HG03060 (cell line): ENCODE measurements at regions not wholly inside any gene's neighbourhood (a gene's known extent, or its start where the extent isn't known, plus 50 kb on each side); places are given as distances from the start of the nearest gene placed in this dataset.

ENCODE experiments used
- ATAC-seq: cut with Tn5 transposase; IDR thresholded peaks from one replicate; pipeline ENCODE4 v1.9.1; 2021; ENCODE audit warnings: low read depth, moderate number of reproducible peaks; ENCODE audit not compliant: unreplicated experiment

DNA sequence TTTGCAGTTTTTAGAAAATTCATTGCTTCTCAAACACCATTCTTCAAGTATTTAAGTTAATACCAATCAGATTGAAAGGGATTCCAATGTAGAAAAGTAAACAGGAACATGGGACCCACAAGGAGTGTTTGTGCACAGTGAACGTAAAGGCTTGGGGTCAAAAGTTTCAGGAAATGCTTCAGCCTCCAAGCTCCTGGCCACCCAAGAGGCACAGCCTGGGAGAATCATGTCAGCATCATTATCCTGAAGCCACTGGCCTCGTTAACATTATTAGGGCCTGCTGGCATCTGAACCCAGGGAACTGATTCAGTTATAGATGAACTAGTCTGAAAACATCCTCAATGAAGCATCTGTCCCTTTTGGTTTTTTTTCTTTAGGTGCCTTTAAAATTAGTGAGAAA is 122.9 kb downstream of the NXNL2 start:
- no peak for ATAC-seq

DNA sequence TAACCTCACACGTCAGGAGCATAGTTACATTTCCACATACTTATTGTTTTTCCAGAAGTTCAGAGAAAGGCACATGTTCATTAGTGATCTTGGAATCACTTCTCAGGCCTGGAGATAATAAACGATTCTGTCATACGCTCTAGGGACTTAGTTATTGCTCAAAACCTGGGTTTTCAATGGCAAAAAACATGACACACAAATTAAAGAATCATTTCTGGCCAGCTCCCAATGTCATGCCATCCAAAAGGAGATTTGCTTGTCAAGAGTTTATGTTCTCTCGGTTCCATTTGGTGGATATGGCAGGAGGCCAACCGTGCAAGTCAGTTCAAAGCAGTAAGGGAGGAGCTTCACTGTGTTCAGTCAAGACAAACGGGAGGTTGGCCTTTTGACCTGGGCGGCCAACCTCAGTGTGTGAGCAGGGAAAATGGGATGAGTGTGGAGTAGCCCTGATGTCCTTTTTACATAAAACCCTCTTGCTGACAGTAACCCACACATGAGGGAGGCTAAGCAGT is 123.4 kb downstream of the NXNL2 start:
- ATAC-seq, result no peak

DNA sequence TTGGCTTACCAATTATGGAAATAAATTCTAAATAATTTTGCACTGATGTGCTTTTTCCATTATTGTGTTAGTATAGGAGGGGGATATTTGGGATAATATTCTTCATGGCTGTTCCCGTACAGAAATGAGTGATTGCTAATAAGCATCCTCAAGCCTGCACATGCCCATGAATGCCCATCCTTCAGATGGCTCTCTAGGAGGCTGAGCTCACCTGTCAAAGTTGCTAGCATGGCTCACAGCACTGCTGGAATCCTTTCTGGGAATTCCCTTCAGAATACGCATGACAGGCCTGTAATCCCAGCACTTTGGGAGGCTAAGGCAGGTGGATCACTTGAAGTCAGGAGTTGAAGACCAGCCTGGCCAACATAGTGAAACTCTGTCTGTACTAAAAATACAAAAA is 124.1 kb downstream of the NXNL2 start:
- no peak for ATAC-seq

DNA sequence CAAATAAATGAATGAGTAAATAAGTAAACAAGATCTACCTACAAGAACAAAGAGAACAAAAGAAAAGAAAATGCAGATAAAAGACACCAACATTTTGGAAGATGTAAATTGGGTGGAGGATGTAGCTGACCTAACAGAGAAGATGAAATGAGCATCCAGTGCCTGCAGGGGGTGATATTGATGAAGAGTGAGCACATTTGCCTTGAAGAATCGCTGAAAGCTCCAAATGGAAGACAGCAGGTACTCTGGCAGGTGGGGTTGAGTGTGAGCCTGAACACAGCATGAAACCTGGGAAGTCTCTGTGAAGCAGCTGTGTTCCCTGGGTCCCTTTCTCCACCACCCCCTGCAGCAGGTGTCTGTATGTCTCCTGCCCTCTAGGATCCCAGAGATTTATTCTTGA is 125.6 kb downstream of the NXNL2 start:
- ATAC-seq, result no peak

DNA sequence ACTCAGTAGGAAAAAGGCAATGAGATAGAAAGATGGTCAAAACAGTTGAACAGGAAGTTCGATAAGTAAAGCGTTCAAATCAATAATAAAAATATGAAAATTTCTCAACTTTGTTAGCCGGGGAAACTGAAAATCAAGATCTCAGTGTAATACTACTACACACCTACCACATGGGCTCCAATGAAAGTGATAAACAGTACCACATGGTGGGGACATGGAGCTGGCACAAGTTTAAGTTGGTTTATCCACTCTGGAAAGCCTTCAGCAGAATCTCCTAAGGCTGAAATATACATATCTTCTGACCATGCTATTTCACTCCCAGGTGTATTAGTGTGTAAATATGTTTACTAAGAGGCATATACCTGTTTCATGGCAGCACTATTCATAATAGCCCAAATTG is 126.8 kb downstream of the NXNL2 start:
- ATAC-seq, result no peak

DNA sequence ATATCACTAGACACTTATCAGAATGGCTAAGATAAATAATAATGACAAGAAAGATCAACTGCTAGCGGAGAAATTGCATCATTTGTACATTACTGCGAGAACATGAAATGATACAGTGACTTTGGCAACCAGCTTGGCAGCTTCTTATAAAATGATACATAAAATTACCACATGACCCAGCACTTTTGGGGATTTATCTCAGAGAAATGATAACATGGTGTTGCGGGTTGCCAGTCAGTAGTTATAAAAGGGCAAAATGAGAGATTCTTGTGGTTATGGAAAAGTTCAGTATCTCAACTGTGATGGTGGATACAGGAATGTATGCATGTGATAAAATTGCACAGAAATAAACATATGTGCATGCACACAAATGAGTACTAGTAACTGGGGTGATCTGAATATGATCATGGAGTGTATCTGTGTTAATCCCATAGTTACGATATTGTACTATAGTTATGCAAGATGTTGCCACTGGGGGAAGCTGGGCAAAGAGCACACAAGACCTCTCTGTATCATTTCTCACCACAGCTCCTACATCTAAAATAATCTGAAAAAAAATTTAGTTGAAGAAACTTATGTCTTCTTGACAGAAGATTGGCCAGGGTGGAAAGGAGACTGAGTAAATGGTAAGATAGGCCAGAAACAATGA is 128.9 kb downstream of the NXNL2 start:
- ATAC-seq, result no peak

DNA sequence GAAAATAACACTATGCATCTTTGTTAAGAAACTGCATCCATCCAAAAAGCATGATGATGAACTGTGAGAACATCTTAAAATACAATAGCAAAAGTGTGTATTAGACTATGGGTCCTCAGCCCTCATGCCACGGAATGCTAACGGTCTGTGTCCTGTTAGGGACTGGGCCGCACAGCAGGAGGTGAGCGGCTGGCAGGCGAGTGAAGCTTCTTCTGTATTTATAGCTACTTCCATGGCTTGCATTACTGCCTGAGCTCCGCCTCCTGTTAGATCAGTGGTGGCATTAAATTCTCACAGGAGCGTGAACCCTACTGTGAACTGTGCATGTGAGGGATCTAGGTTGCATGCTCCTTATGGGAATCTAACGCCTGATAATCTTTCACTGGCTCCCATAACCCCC is 129.8 kb downstream of the NXNL2 start:
- no peak for ATAC-seq

DNA sequence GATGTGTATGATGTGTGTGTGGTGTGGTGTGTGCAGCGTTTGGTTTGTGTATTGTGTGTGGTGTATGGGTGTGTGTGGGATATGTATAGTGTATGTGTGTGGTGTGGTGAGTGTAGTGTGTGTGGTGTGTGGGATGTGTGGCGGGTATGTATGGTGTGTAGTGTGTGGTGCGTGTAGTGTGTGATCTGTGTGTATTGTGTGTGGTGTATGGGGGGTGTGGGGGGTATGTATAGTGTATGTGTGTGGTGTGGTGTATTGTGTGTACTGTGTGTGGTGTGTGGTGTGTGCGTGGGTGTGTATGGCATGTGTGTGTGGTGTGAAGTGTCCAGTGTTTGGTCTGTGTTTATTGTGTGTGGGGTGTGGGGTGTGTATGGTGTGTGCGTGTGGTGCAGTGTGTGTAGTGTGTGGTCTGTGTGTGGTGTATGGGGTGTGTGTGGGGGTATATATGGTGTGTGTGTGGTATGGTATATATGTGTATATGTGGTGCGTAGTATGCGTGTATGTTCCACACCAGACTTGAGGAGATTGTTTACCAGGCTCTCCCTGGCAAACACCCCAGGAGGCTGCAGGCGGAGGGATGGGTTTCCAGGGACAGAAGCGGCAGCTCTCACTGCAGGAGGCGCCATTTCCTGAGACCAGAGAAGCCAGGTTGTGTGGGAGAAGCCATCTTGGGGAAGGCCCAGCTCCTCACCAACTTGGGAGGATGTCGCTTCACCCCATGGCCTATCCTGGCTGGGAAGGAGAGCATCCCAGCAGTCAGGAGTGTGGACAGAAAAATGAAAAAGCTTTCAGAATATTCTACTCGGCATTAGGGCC is 138.1 kb downstream of the NXNL2 start:
- no peak for ATAC-seq

DNA sequence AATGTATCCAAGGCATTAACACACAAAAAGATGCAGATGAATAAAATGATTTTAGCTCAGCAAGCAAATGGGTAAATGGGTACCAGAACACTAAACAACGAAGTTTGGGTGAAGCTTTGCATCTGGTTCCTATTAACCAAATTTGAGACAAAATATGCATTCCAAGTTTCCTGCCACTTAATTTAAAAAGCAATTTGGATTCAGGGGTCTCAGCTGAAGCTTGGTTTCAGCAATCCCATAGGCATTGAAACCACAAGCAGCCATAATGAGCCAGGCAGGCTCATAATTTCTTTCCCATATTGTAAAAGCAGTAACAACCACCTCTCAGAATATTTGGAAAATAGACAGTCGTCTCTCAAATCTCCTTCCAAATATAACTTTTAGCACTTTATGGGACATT is 138.9 kb downstream of the NXNL2 start:
- ATAC-seq, result no peak

DNA sequence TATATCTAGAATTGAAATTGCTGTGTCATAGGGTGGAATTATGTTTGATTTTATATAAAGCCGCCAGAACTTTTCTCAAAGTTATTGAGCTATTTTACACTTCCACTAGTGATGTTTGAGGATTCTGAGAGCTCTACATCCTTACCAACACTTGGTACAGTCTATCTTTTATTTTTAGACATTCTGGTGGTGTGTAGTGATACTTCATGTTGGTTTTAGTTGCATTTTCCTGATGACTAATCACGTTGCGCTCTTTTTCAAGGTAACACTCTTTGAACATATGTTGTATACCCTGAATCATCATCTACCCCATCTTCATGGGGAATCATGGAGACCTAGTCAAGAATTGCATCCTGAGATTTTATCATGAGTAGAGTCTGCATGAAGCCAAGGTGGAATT is 141.7 kb downstream of the NXNL2 start:
- ATAC-seq, result no peak

DNA sequence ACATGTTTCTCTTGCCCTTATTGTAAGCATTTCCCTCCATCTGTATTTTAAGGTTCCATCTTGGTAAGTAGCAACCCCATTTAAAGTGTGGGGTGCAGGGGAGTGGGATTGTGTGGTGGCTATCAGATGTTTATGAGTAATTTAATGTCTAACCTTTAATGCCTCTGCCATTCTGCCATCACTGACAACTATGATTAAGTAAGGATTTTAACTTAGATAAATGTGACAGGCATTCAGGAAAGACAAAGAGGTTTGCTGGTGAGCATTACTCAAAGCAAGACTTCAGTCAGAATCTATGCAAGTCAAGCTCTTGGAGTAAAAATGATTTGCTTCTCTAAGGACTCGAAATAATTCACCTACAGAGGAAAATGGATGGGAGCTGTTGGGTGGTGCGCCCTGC is 143.0 kb downstream of the NXNL2 start:
- no peak for ATAC-seq

DNA sequence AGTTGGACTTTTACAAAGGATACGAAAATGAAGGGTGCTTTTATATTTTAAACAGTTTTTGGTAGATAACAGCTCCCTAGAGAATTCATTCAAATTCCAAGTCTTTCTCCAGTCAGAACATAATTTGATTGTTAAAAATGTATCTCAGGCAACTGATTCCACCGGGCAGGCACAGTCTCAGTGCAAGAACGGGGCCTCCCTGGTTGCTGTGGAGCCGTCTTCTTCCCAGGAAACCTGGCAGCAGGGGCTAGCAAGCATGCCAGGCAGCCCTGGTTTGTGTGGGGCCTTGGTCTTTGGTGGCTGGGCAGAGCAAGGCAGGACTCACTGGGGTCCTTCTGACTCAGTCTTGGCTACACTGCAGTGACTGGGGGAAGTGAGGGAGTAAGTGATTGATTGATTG is 143.5 kb downstream of the NXNL2 start:
- no peak for ATAC-seq

DNA sequence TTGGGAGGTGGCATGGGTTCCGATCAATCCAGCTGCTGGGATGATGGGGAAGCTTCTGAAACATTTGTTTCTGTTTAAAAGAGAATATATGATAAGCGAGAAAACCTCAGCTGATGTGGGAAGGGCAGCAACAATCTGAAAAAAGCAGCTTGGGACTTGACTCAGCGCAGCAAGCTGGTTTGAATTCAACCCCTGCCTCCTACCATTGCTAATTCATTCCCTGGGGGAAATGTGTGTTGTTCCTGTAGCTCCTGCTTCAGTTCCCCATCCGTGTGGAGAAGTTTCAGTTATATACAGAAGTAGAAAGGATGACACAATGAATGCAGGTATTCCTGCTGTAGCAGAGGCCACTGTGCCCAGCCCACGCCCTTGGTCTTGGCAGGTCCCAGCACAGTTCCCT is 145.1 kb downstream of the NXNL2 start:
- ATAC-seq, result no peak

DNA sequence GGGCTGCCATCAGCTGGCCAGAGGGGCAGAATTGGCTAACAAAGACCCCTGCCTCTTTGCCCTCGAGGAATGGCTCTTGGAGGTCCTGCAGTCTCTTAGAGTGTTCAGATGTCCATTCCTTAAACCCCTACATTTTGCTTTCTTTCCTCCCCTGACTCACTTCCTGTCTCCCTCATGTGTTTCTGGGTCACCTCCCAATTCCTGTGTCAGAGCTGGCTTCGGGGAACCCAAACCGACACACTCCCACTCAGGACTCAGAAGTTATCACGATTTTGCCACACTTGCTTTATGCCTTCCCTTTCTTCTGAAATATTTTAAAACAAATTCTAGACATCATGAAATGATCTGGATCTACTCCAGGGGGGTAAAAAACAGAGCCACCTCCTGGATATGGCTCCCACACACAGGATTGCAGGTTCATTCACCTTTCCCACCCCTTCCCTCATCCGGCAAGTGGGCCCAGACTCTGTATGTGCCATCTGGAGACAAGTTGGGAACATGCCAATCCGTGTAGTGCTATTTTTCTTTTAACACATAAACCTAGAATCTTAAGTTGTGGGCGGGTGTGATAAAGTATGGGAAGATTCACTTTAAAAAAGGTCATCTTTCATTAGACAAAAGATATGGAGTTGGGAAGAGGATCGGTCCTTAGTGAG is 145.7 kb downstream of the NXNL2 start:
- no peak for ATAC-seq

DNA sequence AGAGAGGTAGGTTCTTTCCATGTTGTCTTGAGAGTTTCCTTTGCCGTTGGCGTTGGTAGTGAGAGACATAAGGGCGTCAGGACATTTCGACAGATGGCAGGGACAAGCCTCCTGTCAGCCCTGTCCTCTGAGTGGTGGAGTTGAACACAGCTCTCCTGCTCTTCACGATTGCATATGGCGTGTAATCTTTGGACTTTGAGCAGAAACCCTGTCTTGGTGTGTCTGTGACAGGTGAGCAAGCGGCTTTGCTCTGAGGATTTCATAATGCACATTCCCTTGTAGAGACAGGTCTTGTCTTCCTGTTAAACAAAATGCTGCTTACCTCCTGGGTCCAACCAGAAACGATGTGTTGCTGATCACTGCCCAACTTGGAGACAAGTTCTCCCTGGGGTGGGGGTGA is 146.5 kb downstream of the NXNL2 start:
- ATAC-seq, result no peak

DNA sequence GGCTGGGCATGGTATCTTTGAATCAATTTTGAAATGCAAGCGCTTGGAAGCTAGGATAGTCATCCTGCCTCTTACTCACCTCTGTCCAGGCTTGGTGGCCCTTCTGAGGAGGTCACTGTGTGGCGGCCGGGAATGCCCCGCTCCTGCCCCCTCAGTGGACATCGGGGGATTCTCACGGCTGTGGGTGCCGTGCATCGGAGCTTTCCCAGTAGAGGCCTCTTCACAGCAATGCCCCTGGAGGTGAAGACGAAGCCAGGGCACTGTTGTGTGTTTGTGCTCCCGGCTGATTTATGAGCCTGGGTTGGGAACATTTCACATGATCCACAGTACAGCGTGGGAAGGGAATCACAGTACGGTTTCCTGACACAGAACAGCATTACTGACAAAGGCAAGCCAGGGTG is 147.5 kb downstream of the NXNL2 start:
- no peak for ATAC-seq

DNA sequence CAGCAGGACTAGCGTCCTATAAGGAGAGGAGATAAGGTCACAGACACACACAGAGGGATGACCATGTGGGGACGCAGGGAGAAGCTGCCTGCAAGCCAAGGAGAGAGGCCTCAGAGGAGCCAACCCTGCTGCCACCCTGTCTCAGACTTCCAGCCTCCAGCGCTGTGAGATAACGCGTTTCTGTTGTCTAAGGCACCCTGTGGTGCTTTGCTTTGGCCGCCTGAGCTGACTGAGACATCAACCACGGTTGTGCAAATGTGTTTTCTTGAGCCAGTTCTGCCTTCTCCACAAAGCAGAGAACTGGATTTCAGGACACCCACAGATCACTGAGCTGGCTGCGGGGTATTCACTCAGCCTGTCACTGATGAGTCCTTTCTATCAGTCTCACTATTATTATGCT is 149.1 kb downstream of the NXNL2 start:
- no peak for ATAC-seq

DNA sequence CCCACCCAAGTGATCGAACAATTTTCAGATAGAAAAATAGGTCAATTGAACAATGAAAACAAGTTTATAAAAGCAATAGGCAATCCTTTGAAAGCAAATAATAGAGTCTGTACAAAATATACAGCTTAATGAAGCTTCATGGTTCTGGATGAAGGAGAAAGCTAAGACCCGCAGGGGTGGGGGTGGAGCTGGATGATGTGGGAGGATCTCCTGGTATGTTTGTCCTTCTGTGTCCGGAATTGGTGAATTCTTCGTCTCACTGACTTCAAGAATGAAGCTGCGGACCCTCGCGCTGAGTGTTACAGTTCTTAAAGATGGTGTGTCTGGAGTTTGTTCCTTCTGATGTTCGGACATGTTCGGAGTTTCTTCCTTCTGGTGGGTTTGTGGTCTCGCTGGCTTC is 149.9 kb downstream of the NXNL2 start:
- no peak for ATAC-seq

DNA sequence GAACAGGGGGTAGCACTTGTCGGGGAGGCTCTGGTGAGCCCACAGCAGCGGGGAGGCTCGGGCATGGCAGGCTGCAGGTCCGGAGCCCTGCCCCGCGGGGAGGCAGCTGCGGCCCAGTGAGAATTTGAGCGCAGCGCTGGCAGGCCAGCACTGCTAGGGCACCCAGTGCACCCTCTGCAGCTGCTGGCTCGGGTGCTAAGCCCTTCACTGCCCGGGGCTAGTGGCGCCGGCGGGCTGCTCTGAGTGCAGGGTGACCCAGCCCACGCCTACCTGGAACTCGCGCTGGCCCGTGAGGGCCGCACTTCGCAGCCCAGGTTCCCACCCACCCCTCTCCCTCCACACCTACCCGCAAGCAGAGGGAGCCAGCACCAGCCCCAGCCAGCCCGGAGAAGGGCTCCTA is 151.0 kb downstream of the NXNL2 start:
- ATAC-seq, result no peak

DNA sequence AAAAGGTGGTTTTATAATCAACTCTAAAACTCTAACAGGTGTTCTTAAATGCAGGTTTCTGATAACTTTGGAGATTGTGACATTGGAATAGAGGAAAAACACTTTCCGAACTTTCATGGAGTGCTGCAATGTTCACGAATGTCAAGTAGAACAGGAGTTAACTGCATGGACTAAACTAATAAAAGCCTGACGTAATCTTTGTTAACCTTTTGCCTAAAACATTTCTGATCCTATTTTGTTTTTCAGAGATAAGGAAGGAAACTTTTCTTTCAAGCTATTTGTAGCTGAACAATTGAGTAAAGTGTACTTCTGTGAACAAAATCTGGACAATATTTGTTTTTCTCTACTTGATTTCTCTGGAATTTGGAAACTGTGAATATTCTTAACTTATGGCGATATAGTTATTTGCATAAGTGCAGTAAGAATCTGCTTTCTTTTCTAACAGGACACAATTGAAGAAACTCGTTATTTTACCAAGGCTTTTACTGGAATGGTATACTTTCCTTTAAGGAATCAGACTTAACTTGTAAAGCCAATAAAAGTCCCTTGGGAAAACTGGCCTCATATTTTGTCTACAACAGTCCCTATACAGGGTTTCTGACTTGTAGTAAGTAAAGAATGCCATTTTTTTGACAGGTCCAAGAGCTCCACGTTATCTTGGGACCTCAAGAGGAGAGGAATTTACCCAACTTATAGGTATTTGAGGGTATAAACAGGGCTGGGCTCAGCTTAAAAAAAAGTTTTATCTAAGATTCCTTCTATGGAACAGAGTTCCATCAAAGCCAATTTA is 154.7 kb downstream of the NXNL2 start:
- ATAC-seq, result no peak

DNA sequence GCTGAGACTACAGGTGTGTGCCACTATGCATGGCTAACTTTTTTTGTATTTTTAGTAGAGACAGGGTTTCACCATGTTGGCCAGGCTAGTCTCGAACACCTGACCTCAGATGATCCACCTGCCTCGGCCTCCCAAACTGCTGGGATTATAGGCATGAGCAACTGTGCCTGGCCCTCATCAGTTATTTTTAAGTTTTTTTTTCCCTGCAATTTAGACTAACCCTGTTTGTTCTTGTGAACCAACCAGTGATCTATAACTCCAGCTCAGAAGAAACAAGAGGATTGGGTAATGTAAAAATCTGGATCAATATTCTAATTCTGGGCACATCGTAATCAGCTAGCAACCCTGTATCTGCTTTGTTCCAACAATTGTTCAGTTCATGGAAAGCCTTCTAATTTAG is 155.7 kb downstream of the NXNL2 start:
- no peak for ATAC-seq
